ENCODE measurements at regions not wholly inside any gene's neighbourhood (a gene's known extent, or its start where the extent isn't known, plus 50 kb on each side); places are given as distances from the start of the nearest gene placed in this dataset.

DNA sequence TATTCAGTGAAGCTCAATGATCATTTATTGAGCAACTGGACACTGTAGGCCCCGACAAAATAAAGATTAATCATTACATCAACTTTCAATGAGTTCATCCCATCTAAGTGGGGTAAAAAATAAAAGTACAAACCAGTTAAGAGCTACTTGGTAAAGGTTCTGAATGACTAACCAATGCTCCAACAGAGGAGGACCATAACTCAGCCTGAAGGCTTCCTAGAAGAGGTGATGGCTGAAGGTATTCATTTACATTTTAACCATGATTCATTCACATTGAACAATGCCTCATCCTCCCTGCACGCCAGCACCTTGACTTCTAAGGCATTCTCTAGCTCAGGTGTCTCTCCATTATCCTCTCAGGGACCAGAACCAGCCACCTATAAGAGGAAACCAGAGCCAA lies 201.4 kb downstream of the ZNF462 start:
- no peak for DNase-seq (ENCODE audit: low read depth in 2 of 2, low spot score in 1 of 2)

GRCh38 chr9:107065549-107065948 lies 202.6 kb downstream of the ZNF462 start:
- no peak for DNase-seq (ENCODE audit: low read depth in 2 of 2, low spot score in 1 of 2)

DNA sequence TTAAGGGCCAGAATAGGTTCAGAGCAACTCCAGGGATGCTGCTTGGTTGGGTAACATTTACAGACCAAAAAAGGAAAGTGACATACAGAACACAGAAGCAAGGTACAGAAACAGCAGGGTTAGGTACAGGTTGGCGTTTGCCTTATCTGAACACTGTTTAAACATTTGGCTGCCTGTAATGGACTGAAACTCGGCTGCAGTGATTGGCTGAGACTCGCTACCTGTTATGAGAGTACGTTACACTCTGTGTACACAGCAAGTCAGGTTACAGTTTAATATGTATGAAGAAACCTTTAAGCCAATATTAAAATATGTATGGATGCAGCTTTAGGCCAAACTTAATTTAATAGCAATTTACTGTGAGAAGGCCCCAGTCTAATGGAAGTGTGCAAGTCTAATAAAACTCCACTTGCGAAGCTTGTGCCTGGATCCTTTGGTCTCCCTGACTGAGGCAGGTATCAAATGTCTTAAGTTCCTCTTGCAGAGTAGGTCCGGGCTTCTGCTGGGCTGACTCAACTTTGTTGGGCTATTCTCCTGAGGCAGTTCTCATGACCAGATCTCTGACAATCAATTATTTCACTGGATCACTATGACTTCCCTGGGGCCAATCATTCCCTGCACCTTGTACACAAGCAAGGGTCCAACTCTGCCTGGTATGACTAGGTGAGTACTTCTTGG lies 204.9 kb downstream of the ZNF462 start:
- no peak for DNase-seq (ENCODE audit: low read depth in 2 of 2, low spot score in 1 of 2)

DNA sequence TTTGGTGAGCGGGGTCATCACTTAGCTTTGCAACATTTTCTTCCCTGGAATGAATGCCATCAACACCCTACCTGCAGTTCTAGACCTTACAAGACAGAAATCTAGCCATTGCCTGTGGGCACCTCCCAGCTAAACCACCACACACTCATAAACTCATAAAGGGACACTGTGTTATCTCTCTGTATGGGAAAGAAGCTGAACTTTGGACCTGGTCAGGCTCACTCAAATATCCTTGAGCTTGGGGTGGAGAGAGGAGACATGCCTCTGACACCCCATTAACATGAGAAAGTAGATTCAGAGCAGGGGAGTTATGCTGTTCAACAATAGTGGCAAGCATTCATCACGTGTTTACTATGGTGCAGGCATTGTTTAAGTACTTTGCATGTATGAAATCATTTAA lies 205.6 kb downstream of the ZNF462 start:
- DNase-seq (ENCODE audit: low read depth in 2 of 2, low spot score in 1 of 2): no peak

GRCh38 chr9:107070586-107070985 lies 207.6 kb downstream of the ZNF462 start:
- DNase-seq (ENCODE audit: low read depth in 2 of 2, low spot score in 1 of 2): no peak

DNA sequence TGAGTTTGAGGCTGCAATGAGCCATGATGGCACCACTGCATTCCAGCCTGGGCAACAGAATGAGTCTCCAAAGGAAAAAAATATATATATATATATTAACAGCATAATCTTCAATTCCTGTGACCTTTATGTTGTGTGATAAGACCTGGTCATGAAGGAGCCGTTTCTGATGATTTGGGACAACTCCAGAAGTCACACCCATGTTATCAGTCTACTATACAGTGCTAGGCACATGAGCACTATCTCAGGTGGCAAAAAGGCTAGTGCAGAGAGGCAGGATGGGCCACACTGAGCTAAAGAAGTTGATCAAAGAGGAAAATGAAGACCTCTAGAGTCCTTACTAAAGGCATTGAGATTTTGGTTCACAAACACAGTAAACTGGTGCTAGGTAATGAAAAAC lies 205.0 kb upstream of the RAD23B start:
- DNase-seq (ENCODE audit: low read depth in 2 of 2, low spot score in 1 of 2): no peak

DNA sequence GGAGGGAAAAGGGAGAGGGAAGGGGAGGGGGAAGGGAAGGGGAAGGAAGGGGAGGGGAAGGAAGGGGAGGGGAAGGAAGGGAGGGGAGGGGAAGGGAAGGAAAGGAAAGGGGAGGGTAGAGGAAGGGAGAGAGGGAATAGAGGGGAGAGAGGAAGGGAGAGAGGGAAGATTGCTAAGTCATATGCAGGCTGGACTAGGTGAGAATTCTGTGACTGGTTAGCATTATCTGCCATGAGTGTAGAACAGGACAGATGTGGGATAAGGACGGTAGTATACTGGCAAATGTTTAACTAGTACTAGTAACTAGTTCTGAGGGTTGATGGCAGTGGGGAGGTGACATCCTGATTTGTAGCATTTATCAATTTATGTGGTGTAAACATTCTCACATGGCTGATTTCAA lies 203.5 kb upstream of the RAD23B start:
- DNase-seq (ENCODE audit: low read depth in 2 of 2, low spot score in 1 of 2): no peak

DNA sequence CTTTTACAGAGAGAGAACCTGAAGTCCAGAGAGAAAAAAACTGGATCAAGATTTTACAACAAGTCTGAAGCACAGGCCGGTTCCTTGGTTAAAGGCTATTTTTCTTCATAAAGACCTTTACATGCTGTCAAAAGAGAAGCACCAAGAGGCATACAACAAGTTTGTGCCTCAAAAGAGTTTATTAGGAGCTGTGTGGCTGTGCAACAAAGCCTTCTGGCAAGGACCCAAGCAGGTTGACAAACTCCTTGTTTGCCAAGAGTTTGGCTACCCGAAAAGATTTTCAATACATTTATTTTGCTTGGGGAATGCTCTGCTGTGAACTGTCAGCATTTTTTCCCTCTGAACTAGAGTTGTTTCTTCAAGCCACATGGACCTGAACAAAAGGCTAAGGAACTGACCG lies 202.9 kb upstream of the RAD23B start:
- DNase-seq (ENCODE audit: low read depth in 2 of 2, low spot score in 1 of 2): no peak

DNA sequence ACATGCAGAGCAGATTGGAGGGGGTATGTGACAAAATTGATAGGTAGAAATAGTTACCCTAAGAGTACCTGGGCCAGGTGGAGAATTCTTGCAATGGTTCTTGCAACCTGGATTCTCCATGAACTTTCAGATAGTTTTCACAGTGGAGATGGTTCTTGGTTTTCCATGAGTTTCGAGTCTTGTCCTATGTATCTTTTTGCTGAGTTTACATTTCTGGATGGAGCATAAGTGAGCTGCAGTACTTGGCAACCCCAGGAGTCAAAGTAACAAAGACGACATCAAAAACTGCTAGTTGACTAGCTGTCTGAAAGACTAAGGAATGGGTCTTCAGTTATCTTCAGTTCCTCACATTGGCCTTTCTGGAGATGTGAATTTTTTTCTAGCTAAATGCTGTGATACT lies 196.6 kb upstream of the RAD23B start:
- no peak for DNase-seq (ENCODE audit: low read depth in 2 of 2, low spot score in 1 of 2)

DNA sequence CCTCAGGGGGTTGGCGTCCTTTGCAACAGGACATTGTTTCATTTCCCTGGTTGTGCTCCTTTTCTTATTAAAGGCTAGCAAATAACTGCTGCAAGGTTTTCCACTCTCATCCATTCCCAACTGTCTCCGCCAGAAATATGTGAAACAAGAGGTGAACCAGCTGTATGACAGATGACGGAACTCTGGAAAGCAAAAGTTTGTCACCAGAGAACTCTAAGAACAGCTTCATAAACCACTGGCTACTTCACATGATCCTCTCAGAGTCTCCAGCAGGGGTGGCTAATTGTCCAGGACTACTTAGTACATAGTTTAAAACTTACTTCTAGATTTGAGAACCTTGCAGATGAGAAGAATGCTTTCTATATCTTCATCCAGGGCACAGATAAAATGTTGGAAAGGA lies 195.9 kb upstream of the RAD23B start:
- DNase-seq (ENCODE audit: low read depth in 2 of 2, low spot score in 1 of 2): no peak

- DNase-seq (ENCODE audit: low read depth in 2 of 2, low spot score in 1 of 2): no peak
Observed at GRCh38 chr9:107090218-107090617, 192.9 kb upstream of the RAD23B start.

GRCh38 chr9:107093365-107094060 lies 189.6 kb upstream of the RAD23B start:
- no peak for DNase-seq (ENCODE audit: low read depth in 2 of 2, low spot score in 1 of 2)

DNA sequence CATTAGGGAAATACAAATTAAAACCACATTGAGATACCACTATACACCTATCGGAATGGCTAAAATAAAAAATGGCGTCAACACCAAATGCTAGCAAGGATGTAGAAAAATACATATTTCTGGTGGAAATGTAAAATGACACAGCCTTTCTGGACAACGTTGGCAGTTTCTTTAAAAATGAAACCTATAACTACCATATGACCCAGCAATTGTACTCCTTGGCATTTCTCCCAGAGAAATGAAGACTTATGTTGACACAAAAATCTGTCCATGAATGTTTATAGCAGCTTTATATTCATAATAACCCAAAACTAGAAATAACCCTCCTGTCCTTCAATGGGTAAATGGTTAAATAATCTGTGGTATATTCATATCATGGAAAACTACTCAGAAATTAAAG lies 188.7 kb upstream of the RAD23B start:
- no peak for DNase-seq (ENCODE audit: low read depth in 2 of 2, low spot score in 1 of 2)

- DNase-seq (ENCODE audit: low read depth in 2 of 2, low spot score in 1 of 2): no peak
Observed at GRCh38 chr9:107100591-107100990, 182.5 kb upstream of the RAD23B start.

GRCh38 chr9:107102011-107102410 lies 181.1 kb upstream of the RAD23B start:
- no peak for DNase-seq (ENCODE audit: low read depth in 2 of 2, low spot score in 1 of 2)

DNA sequence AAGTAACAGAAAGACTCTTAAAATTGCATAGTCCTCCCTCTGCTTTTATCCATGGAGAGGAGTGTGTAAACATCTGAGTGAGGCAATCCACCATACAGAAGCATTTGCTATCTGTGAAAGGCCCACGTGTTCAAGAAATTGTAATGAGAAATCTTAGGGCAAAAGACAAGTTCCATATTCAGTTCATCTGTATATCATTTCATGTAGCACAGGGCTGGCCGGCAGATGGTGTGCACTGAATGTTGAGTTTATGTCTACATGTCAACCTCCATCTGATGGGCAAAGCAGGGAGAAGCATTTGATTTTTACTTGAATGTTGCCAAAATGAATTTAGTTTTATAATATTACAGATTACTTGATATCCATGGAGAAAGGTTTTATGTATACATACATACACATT lies 179.5 kb upstream of the RAD23B start:
- no peak for DNase-seq (ENCODE audit: low read depth in 2 of 2, low spot score in 1 of 2)

GRCh38 chr9:107105784-107106183 lies 177.3 kb upstream of the RAD23B start:
- no peak for DNase-seq (ENCODE audit: low read depth in 2 of 2, low spot score in 1 of 2)

DNA sequence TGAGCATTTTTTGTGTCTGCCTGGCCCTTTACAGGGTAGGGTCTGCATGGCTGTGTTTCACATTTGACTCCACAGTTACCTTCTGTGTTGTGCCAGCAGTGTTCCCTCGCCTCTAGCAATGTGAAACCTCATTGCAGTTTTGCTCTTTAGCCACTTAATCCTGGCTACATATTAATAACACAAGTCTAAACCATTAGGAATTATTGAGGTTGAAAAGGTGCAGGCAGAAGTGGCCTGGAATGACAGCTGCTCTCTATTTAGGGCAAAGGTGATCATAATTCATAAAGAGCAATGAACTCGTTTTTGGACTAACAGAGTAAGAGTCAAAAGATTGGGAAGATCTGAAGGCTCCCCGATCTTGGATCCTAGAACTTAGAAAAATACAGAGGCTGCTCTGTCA lies 176.7 kb upstream of the RAD23B start:
- no peak for DNase-seq (ENCODE audit: low read depth in 2 of 2, low spot score in 1 of 2)

- no peak for DNase-seq (ENCODE audit: low read depth in 2 of 2, low spot score in 1 of 2)
Observed at GRCh38 chr9:107108342-107109130, 174.5 kb upstream of the RAD23B start.

- no peak for DNase-seq (ENCODE audit: low read depth in 2 of 2, low spot score in 1 of 2)
Observed at GRCh38 chr9:107109324-107109723, 173.8 kb upstream of the RAD23B start.

- no peak for DNase-seq (ENCODE audit: low read depth in 2 of 2, low spot score in 1 of 2)
Observed at GRCh38 chr9:107110153-107110552, 172.9 kb upstream of the RAD23B start.

- DNase-seq (ENCODE audit: low read depth in 2 of 2, low spot score in 1 of 2): no peak
Observed at GRCh38 chr9:107112707-107113243, 170.3 kb upstream of the RAD23B start.

Data from stimulated activated CD8-positive, alpha-beta memory T cell treated with anti-CD3 and anti-CD28 coated beads, Interleukin-4, amount 100 ng/mL, for 1 hour (primary cell).